ENCODE measurements at regions not wholly inside any gene's neighbourhood (a gene's known extent, or its start where the extent isn't known, plus 50 kb on each side); places are given as distances from the start of the nearest gene placed in this dataset.

- TF ChIP-seq, protein P1, sequence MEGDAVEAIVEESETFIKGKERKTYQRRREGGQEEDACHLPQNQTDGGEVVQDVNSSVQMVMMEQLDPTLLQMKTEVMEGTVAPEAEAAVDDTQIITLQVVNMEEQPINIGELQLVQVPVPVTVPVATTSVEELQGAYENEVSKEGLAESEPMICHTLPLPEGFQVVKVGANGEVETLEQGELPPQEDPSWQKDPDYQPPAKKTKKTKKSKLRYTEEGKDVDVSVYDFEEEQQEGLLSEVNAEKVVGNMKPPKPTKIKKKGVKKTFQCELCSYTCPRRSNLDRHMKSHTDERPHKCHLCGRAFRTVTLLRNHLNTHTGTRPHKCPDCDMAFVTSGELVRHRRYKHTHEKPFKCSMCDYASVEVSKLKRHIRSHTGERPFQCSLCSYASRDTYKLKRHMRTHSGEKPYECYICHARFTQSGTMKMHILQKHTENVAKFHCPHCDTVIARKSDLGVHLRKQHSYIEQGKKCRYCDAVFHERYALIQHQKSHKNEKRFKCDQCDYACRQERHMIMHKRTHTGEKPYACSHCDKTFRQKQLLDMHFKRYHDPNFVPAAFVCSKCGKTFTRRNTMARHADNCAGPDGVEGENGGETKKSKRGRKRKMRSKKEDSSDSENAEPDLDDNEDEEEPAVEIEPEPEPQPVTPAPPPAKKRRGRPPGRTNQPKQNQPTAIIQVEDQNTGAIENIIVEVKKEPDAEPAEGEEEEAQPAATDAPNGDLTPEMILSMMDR (IDR thresholded peaks at IDR 0.05; ENCODE audit: low read depth, low read length): peak; percentile 29
- TF ChIP-seq POLR2A (IDR thresholded peaks at IDR 0.05; ENCODE audit: extremely low read depth, insufficient read length) (no peak), MYC (IDR thresholded peaks at IDR 0.05; ENCODE audit: low read depth, low read length) (no peak)
- TF ChIP-seq, protein P2, sequence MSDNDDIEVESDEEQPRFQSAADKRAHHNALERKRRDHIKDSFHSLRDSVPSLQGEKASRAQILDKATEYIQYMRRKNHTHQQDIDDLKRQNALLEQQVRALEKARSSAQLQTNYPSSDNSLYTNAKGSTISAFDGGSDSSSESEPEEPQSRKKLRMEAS (IDR thresholded peaks at IDR 0.05; ENCODE audit: low read depth, low read length): no peak
Measured at GRCh38 chr10:85510682-85511081, 855.9 kb downstream of the GRID1 start.
